ENCODE measurements at regions not wholly inside any gene's neighbourhood (a gene's known extent, or its start where the extent isn't known, plus 50 kb on each side); places are given as distances from the start of the nearest gene placed in this dataset.

DNA sequence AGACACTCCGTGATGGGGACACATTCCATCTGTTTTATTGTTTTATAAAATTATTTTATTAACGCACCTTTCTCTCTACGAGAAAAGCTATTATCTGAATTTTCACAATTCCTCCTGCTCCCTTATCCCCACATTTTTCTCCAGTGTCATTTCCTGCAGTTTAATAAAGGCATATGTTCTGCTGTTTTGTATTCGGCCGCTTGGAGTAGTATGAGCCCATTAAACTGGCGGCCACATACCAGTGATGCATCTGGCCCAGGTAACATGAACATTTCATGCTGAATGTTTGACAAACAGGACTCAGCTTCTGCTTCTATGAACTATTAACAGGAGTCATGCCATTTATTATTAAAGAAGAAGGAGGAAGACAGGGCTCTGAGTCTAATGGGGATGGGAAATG, 511.0 kb downstream of the TMEM121 start (continued):
- TF ChIP-seq ZNF138 (CRISPR knock-in tag; IDR thresholded peaks at IDR 0.05; ENCODE audit: low read depth) (no peak), ZNF205 (CRISPR knock-in tag; IDR thresholded peaks at IDR 0.05) (no peak), ZNF329 (CRISPR knock-in tag; IDR thresholded peaks at IDR 0.05; ENCODE audit: low read depth) (no peak), ZC3H4 (CRISPR knock-in tag; IDR thresholded peaks at IDR 0.05; ENCODE audit: borderline replicate concordance) (no peak), MAZ (IDR thresholded peaks at IDR 0.05; ENCODE audit: borderline replicate concordance, low read depth, low read length) (no peak), MAZ (CRISPR knock-in tag; IDR thresholded peaks at IDR 0.05; ENCODE audit: low read depth) (no peak), HBP1 (CRISPR knock-in tag; IDR thresholded peaks at IDR 0.05; ENCODE audit: low read depth) (no peak), TARDBP (CRISPR knock-in tag; IDR thresholded peaks at IDR 0.05) (no peak), MAX (IDR thresholded peaks at IDR 0.05) (no peak), MTA3 (CRISPR knock-in tag; IDR thresholded peaks at IDR 0.05) (no peak), PAXIP1 (CRISPR knock-in tag; conservative IDR thresholded peaks at IDR 0.05) (no peak)
- TF ChIP-seq, protein P1, sequence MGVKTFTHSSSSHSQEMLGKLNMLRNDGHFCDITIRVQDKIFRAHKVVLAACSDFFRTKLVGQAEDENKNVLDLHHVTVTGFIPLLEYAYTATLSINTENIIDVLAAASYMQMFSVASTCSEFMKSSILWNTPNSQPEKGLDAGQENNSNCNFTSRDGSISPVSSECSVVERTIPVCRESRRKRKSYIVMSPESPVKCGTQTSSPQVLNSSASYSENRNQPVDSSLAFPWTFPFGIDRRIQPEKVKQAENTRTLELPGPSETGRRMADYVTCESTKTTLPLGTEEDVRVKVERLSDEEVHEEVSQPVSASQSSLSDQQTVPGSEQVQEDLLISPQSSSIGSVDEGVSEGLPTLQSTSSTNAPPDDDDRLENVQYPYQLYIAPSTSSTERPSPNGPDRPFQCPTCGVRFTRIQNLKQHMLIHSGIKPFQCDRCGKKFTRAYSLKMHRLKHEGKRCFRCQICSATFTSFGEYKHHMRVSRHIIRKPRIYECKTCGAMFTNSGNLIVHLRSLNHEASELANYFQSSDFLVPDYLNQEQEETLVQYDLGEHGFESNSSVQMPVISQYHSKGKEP (CRISPR knock-in tag; IDR thresholded peaks at IDR 0.05), result no peak
- TF ChIP-seq, protein P2, sequence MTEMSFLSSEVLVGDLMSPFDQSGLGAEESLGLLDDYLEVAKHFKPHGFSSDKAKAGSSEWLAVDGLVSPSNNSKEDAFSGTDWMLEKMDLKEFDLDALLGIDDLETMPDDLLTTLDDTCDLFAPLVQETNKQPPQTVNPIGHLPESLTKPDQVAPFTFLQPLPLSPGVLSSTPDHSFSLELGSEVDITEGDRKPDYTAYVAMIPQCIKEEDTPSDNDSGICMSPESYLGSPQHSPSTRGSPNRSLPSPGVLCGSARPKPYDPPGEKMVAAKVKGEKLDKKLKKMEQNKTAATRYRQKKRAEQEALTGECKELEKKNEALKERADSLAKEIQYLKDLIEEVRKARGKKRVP (CRISPR knock-in tag; IDR thresholded peaks at IDR 0.05), result no peak

Measured in HepG2 (cell line).